Stimulated activated CD4-positive, alpha-beta T cell treated with anti-CD3 and anti-CD28 coated beads, Interleukin-12 subunit alpha, Interleukin-12 subunit beta, amount 100 ng/mL, for 4 hours (primary cell): ENCODE measurements at regions not wholly inside any gene's neighbourhood (a gene's known extent, or its start where the extent isn't known, plus 50 kb on each side); places are given as distances from the start of the nearest gene placed in this dataset.

Experiments
- DNase-seq: peaks from one replicate; pipeline ENCODE4 v3.0.0-alpha.2; 2020

DNA sequence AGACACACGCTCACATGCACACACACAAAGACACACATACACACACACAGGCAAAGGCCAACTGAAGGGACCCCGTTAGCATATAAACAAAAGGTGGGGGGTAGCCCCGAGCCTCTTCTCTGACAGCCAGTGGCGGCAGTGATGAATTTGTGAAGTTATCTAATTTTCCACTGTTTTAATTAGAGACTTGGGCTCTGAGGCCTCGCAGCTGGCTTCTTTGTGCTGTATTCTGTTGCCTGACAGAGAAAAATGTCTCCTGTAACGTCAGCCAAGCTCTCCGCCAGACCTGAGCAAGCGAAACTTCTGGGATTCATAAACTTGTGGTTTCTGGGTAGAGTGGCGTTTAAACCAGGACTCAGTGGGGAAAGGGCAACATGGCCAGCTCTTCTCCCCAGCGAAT is 113.9 kb upstream of the FOXF1 start:
- no peak for DNase-seq

DNA sequence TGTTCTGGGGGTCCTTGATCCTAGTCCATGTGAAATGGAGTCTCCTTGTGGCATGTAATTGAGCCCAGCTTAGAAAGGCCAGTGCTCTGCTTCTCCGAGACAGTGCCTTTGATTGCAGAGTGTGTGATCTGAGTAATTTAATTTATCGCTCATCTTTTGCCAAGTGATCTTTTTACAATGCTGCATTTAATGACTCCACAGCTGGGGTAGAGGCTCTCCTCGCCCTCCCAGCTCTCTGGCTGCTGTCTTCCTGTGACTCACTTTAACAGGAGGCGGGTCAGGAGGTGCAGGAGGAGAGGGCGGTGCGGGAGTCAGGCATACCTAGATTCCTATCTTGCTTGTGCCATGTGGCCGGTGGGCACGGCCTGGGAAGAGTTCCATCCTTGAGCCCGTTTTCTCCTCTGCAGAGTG is 113.4 kb upstream of the FOXF1 start:
- DNase-seq = no peak

DNA sequence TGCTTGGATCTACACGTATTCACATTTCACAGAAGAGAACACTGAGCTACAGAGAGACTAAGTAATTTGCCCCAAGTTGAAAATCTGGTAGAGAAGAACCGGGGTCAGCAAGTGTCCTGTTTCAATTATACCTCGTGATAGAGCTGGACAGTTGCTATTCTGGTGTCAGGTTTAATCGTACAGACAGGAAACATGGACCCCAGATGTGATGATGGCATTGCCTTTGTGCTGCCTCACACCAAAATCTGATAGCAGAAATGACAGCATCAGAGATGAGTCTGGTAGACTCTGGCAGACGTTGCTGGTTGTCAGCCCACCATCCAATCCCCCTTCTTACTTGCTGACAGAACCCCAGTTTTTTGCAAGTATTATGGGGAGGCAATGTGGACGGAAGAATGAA is 112.1 kb upstream of the FOXF1 start:
- DNase-seq = no peak

DNA sequence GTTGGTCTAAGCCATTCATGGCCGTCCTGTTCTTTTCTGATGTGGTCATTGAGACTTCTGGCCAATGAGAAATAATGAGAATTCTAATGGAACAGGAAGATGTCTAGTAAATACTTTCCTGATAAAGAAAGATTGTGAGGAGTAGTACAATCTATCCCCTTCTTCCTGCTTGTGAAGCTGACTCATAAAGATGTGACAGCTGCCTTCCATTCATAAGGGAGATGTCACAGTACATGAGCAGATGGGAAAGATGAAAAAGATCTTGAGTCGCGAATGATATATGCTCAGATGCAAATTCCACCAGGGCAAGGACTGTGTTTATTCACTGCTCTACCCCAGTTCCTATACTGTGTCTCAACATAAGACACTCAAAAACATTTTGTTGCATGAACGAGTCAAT is 111.7 kb upstream of the FOXF1 start:
- DNase-seq = no peak

DNA sequence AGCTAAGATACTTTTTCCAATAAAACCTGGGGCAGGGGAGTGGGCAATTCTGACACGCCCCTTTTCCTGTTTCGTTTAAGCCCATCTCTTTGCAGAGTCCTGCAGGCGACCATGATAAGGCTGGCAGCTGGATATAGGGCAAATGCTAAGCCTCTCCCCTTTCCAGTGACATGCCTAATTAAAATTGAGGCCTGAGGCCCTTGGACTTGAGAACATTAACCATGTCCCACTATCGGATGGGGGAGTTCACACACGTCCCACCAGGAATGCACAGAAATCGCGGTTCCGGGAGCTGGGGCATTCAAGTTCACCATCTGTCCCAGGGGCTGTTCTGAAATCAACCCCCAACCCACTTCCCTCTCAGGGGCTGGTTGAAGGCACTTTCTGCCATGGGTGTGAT is 109.2 kb upstream of the FOXF1 start:
- no peak for DNase-seq

DNA sequence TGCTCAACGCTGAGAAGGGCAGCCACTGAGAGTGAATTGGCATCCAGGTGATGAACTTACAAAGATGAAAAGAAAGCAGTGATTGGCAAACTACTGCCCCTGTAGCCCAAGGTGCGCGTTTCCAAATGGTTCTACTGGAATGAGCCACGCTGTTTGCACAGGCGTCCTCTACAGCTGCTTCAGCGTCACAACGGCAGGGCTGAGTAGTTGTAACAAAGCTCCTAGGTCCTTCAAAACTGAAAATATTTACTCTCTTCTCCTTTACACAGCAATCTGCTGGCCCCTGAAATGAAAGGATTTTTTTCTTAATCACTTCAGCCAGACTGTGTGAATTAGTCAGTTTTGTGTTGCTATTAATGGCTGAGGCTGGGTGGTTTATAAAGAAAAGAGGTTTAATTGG is 107.2 kb upstream of the FOXF1 start:
- DNase-seq = no peak

DNA sequence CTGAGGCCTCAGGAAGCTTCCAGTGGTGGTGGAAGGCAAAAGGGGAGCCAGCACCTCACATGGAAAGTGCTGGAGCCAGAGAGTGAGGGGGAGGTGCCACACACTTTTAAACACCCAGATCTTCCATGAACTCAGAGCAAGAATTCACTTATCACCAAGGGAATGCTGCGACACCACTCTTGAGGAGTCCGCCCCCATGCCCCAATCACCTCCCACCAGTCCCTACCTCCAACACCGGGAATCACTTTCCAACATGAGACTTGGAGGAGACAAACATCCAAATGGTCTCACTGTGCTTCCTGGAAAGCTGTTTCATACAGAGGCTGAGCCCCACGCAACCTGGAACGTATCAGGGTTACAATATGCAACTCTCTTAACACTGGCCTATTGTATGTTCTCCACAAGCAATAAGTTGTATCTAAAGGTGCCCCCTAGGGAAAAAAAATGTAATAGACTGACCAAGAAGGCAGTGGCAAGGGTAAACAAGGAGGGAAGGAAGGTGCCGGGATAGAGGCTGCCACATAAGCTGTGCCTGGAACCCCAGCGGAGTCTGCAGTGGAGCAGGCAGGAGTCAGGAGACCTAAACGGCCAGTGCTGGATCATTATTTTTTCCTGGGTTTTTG is 106.7 kb upstream of the FOXF1 start:
- no peak for DNase-seq

DNA sequence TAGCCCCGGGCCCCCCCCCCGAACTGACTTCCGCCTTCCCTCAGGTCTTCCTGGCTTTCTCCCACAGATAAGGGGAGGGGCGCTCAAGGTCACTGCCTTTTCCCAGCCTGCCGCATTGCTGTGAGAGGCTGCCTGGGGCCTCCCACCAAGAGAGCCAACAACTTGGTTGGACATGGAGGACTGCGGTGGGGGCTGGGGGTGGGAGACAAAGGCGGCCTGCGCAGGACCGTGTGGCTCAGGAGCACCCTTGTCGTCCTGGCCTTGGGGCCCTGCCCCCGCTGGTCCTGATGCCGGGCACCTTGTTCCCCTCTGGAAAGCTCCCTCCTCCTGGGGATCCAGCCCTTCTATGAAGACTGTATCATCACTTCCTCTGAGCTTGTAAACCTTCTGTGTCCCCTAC is 105.6 kb upstream of the FOXF1 start:
- no peak for DNase-seq

DNA sequence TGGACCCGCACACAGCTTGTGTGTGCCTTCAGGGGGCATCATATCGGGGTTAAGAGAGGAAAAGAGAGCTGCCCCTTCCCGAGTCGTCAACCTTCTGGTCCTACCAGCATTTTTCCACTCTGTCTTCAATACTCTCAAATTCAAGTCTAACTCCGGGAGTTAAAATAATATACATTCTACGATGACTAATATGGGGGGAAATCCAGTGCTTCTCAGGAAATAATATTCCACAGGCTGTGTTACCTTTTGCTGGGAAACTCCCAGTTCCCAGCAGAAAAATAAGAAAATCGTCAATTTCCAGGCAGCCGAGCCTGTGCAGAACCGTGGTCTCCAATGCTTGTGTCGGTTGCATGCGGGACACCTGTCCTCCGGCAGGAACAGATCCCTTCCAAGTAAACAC is 105.0 kb upstream of the FOXF1 start:
- DNase-seq = no peak

DNA sequence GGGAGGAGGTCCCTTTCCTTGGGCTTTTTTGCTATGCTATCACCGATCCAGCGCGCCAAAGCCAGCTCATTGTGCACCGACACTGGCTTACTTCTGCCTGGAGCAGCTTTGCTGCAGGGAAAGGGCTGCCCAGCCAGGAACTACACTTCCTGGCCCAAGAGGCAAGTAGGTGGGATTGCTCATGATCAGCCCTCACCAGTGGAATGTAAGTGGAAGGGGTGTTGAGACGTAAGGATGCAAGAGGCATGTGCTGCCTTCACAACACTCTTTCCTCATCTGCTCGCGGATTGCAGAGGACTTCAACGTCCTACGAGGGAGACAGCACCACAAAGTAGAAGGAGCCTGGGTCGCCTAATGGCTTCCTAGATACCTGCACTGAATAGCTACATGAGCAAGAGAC is 104.3 kb upstream of the FOXF1 start:
- no peak for DNase-seq

DNA sequence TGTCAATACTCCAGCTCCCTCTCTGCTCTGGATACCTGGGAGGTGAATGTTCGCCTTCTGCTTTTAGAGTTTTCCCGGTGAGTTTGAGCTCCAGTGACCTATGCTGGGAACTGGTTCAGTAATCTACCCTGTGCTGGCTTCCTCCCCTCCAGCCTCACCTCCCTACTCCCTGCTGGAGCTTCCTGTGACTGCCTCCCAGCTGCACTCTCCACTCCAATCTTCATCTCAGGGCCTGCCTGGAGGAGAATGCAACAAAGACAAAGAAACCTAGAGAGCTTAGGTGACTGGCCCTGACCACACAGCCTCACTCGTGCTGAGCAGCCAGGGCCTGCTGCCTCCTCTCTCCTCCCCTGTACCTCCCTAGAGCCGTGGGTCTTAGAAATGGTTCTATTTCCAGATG is 101.6 kb upstream of the FOXF1 start:
- DNase-seq = no peak

DNA sequence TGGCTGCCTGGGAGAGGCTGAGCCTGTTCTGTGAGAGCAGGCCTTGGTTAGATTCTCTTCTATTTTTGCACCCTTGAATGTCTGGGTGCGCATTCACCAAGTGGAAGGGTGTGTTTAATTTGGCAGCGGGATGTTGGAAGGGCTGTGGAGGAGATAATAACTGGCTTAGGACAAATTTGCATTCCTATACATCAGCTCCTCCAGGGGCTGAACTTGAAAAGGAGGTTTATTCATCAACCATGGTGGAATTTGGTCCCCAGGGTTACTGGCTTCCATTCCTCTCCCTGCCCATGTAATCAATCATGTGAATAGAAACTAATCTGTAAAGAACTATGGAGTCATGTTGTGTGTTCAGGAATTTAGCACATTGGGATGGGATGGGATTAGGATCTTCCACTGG is 100.2 kb upstream of the FOXF1 start:
- DNase-seq = no peak

DNA sequence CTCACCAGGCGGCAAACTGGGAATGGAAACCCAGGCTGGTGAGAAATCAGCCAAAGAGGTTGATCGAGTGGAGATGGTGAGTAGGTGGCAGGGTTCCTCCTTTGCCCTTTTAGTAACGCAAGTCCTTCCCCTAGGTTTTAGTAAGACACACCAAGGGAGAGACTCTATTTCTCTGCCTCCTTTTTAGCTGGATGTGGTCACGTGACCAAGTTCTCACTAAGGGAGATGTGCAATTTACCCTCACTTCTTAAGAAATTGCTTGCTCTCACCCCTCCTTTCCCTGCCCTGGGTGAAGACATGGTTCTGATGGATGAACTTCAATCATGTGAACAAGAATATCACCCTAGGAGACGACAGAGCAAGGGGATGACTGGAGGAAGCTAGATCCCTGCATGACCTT is 99.8 kb upstream of the FOXF1 start:
- no peak for DNase-seq

DNA sequence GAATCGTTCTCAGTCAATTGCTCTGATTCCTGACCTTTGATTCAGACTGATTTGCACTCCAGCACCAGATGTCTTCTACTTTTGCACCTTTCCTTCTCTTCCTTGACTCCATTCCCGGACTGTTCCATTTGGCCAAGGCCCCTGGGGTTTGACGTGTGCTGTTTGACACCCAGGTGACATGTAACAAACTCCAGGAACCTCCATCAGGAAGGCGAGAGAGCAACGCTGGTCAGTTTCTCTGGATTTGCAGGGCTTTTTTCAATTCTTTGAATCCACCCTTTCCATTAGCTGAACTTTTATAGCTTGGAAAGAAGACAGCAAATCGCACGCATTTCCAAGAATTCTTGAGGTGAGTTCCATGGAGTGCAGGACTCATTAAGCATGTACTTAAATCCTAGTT is 98.4 kb upstream of the FOXF1 start:
- DNase-seq = no peak

DNA sequence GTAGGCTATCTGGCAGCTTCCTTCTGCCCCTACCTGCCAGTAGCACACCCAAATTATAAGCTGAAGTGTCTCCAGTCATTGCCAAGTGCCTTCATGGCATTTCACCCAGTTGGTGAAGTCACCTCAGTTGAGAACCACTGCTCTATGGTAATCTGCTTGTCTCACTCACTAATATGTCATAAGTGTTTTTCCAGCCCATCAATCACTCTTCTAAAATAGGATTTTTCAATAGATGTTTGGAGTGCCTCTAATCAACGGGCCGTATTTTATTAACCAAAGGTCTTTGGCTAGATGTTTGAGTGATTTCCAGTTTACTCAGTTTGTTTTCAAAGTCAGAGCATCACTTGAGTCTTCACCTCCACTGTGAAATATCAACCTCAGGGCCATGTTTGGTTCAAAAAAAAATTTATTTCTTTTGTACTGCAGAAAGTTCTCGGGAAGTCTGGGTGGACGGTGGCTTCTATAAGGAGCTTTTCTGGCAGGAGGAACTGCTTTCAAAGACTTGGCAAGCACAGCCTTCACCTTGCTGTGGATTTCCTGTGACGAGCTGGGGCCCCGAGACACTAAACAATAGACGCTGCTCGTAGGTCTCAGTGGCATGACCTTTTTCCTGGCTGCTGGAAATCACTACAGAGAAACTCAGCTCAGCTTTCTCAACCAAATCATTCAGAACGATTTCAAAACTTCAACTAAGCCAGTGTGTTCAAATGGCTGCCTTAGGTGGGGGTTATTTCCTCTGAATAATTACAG is 95.2 kb upstream of the FOXF1 start:
- DNase-seq = no peak

DNA sequence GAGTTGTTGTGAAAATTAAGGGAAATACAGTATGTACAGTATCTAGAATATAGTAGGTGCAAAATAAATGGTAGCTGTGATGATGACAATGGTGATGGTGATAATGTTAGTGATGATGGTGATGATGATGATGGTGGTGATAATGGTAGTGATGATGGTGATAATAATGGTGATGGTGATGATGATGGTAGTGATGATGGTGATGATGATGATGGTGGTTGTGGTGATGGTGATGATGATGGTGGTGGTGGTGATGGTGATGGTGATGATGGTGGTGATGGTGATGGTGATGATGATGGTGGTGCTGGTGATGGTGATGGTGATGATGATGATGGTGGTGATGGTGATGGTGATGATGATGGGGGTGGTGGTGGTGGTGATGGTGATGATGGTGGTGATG is 91.3 kb upstream of the FOXF1 start:
- no peak for DNase-seq

DNA sequence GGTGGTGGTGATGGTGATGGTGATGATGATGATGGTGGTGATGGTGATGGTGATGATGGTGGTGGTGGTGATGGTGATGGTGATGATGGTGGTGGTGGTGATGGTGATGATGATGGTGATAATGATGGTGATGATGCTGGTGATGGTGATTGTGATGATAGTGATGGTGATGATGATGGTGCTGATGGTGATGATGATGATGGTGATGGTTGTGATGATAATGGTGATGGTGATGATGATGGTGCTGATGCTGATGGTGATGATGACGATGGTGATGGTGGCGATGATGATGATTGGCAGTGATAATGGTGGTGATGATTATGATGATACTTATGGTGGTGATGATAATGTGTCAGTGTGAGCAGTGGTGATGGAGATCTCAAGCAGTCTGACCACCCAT is 90.8 kb upstream of the FOXF1 start:
- DNase-seq = no peak

DNA sequence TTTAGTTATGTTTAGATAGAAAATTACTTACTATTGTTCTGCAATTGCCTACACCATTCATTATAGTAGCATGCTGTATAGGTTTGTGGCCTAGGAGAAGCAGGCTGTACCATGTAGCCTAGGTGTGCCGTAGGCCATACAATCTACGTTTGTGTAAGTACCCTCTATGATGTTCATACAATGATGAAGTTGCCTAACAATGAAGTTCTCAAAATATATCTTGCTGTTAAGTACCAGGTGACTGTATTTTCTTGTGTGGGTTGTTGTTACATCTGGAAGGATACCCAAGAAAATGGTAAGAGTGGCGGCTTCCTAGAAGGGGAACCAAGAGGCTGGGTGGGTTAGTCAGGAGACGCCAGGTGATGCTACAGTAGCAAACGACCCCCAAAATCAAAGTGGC is 88.3 kb upstream of the FOXF1 start:
- DNase-seq = no peak

DNA sequence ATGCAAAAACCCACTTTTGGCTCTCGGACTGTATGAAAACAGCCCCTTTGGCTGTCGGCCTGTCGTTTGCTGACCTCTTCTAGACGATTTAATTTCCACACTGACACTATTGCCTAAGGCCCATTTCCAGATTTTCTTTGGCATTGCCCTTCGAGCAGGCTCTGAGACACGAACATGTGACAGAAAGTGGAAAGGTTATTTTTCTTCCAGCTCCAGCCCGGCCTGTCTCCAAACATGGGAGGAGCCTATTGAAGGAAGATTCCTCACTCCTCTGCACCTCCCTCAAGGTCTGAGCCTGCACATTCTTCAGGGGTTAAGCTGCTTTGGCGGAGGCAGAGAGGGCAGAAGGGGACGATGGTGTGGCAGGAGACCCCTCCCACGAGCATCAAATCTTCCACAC is 85.9 kb upstream of the FOXF1 start:
- no peak for DNase-seq

DNA sequence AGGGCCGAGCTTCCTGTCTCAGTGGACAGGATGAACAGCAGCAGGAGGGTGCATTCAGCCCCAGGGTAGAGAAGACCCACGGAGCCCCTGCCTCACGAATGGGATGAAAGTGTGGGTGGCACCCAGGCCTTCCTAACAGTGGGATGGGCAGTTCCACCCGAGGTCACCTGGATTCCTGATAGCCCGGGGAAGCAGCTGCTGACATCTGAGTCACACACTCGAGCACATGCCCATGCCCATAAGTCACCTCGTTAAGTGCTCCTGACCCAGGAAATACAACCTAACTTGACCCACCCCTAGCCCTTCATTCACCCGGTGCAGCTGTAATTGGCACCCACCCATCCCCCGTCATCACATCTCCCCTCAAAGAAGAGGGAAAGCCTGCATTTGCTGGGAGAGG is 85.3 kb upstream of the FOXF1 start:
- DNase-seq = no peak

DNA sequence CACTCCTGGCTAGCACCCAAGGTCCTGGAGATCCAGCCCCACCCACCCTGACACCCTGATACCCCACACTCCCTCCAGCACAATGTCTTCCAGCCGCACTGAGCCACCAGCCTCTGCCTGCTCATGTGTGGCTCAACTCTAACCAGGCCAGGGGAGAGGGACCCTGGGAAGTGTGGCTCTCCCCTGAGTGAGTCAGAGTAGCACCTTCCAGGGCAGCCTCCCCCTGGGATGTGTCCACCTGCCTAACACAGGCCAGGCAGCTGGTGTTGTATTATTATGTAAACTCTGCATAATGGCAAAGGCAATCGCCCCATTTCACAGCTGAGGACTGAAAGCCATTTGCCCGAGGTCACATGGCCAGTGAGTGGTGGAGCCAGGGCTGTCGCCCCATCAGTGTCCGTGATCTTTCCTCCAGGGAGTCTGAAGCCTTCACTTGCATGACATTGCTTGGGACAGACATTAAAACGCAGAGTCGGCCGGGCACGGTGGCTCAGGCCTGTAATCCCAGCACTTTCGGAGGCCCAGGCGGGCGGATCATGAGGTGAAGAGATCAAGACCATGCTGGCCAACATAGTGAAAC is 84.2 kb upstream of the FOXF1 start:
- no peak for DNase-seq

DNA sequence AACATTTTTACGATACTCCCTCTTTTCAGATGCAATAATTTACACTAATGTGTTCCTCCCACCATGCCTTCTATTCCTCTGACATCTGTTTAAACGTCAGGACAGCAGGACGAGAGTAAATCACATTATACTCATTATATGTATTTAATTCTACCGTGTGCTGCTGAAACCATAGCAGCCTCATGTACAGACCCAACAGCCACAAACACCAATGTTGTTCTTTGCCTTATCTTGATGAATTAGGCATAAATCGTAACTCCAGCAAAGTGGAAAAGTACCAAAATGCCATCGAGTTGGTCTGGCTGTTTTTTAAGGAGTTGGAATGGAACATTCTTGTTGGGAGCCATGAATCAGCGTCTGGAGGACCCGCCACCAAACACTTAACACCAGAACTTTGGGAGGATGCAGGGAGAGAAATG is 82.9 kb upstream of the FOXF1 start:
- DNase-seq = no peak

DNA sequence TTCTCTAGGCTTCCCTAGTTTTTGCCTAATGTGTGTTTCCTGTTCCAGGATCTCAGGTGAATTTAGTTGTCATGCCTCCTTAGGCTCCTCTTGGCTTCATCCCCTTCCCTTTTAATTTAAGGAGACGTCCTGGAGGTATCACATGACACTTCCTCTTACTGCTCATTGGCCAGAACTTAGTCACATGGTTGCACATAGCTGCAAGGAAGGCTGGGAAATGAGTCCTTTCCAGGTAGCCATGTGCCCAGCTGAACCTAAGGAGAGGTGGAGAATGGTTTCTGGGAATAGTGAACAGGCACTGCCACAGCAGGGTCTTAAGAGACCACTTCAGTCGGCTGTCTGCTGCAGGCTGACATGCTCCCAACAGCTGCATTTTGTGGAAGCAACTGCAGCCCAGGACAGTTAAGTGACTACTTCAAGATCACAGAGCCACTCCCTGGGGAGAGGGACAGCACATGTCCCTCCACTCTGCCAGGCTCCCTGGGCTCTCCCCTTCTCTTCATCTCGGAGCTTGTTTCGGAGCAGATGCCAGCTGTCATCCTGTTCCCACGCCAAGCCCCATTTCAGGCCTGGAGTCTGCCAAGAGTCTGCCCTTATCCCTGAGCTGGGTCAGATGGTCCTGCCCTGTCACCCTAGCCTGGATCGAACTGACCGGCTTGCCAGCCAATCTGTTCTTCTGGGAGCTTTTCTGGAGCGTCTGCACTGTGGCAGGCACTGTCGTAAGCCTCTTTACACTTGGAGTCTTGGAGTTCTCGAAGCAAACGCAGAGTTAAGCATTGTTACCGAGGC is 81.4 kb upstream of the FOXF1 start:
- DNase-seq = no peak

DNA sequence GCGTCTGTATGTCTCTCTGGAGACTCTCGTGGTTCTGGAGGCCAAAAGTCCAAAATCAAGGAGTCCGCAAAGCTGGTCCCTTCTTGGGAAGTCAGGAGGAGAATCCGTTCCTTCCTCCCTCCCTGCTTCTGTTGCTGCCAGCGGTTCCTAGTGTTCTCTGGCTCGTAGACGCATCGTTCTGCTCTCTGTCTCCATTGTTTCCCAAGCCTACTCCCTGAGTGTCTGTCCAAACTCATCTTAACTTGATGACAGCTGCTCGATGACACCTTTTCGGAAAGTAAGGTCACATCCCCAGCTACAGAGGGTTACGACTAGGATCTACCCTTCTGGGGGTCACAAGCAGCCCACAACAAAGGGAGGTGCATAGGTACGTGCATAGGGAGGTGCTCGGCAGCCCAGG is 80.7 kb upstream of the FOXF1 start:
- DNase-seq = no peak
